Endothelial cell of umbilical vein (primary cell): ENCODE measurements at regions not wholly inside any gene's neighbourhood (a gene's known extent, or its start where the extent isn't known, plus 50 kb on each side); places are given as distances from the start of the nearest gene placed in this dataset.

Experiments used
- CTCF ChIP-seq, 2 donors: IDR thresholded peaks; 1 replicate in 1 of 2; 2 replicates in 1 of 2; pipeline ENCODE4 v1.5.1; 2011; ENCODE audit warnings: low read length in 2 of 2, mild to moderate bottlenecking in 2 of 2, moderate library complexity in 2 of 2, control low read depth in 1 of 2, inconsistent platforms in 1 of 2, low read depth in 1 of 2; ENCODE audit not compliant: insufficient read depth in 1 of 2; ENCODE audit errors: extremely low read depth in 1 of 2
- FOS ChIP-seq: IDR thresholded peaks from 2 replicates; pipeline ENCODE4 v1.6.1; 2011; ENCODE audit warnings: mild to moderate bottlenecking, low read length, moderate library complexity, borderline replicate concordance; ENCODE audit not compliant: insufficient read depth
- MAX ChIP-seq: IDR thresholded peaks from 2 replicates; pipeline ENCODE4 v1.6.1; 2011; ENCODE audit not compliant: insufficient read depth, insufficient read length
- MYC ChIP-seq: IDR thresholded peaks from one replicate; pipeline ENCODE4 v1.6.1; 2011; ENCODE audit warnings: mild to moderate bottlenecking, low read depth, low read length
- POLR2A ChIP-seq: IDR thresholded peaks from 2 replicates; pipeline ENCODE4 v1.6.1; 2012; ENCODE audit warnings: low read depth, mild to moderate bottlenecking, control low read depth, low read length

- TF ChIP-seq MYC = no peak
- TF ChIP-seq FOS = no peak
- TF ChIP-seq CTCF (IDR thresholded peaks at IDR 0.05; ENCODE audit: extremely low read depth in 1 of 2, insufficient read depth in 1 of 2, low read depth in 1 of 2, low read length in 2 of 2) = no peak
- no peak for TF ChIP-seq POLR2A
- no peak for TF ChIP-seq MAX
These were observed 116.4 kb downstream of the NCOR2 start for GRCh38 chr12:124451016-124451415.
